Stimulated activated memory B cell treated with anti-CD40 and anti-IgM and Interleukin-4, amounts not matched to agents 10 μg/mL and 1 μg/mL and 100 μg/mL, for 72 hours (primary cell): ENCODE measurements at regions not wholly inside any gene's neighbourhood (a gene's known extent, or its start where the extent isn't known, plus 50 kb on each side); places are given as distances from the start of the nearest gene placed in this dataset.

Experiments
- ATAC-seq: fragments of 150-1000 bp; cut with Tn5 transposase; 2 replicates; pipeline ENCODE4 v1.10.0; 2021
- H3K27ac Mint-ChIP-seq: one replicate; pipeline ENCODE4 v1.8.0; 2022; ENCODE audit warnings: mild to moderate bottlenecking, mixed read lengths
- H3K27me3 Mint-ChIP-seq: one replicate; pipeline ENCODE4 v1.8.0; 2022; ENCODE audit warnings: mixed read lengths
- H3K36me3 Mint-ChIP-seq: one replicate; pipeline ENCODE4 v1.8.0; 2022; ENCODE audit warnings: mixed read lengths
- H3K4me1 Mint-ChIP-seq: one replicate; pipeline ENCODE4 v1.8.0; 2022; ENCODE audit warnings: mixed read lengths
- H3K4me3 Mint-ChIP-seq: one replicate; pipeline ENCODE4 v1.8.0; 2022; ENCODE audit warnings: mild to moderate bottlenecking, moderate library complexity, mixed read lengths
- H3K9me3 Mint-ChIP-seq: one replicate; pipeline ENCODE4 v1.8.0; 2022; ENCODE audit warnings: mixed read lengths

GRCh38 chr12:124420996-124421674 lies 126.2 kb downstream of the RFLNA start:
- ATAC-seq, result no peak
- H3K4me3 Mint-ChIP-seq, result no peak overlapping the region

GRCh38 chr12:124420041-124420995 lies 125.4 kb downstream of the RFLNA start:
- ATAC-seq, result no peak
- H3K27me3 Mint-ChIP-seq, result no peaks in the 10 kb centered on the region
- H3K4me1 Mint-ChIP-seq, result no peaks in the 10 kb centered on the region
- H3K9me3 Mint-ChIP-seq, result no peaks in the 10 kb centered on the region
- H3K4me3 Mint-ChIP-seq, result no peak overlapping the region
- no peak overlapping the region for H3K27ac Mint-ChIP-seq
- peaks cover 71% of the 10 kb centered on the region for H3K36me3 Mint-ChIP-seq

More at GRCh38 chr12:124420996-124421674, 126.2 kb downstream of the RFLNA start:
- Mint-ChIP-seq H3K27ac (no peak overlapping the region), H3K27me3 (no peaks in the 10 kb centered on the region), H3K4me1 (no peaks in the 10 kb centered on the region), H3K36me3 (peaks cover 73% of the 10 kb centered on the region), H3K9me3 (no peaks in the 10 kb centered on the region)

DNA sequence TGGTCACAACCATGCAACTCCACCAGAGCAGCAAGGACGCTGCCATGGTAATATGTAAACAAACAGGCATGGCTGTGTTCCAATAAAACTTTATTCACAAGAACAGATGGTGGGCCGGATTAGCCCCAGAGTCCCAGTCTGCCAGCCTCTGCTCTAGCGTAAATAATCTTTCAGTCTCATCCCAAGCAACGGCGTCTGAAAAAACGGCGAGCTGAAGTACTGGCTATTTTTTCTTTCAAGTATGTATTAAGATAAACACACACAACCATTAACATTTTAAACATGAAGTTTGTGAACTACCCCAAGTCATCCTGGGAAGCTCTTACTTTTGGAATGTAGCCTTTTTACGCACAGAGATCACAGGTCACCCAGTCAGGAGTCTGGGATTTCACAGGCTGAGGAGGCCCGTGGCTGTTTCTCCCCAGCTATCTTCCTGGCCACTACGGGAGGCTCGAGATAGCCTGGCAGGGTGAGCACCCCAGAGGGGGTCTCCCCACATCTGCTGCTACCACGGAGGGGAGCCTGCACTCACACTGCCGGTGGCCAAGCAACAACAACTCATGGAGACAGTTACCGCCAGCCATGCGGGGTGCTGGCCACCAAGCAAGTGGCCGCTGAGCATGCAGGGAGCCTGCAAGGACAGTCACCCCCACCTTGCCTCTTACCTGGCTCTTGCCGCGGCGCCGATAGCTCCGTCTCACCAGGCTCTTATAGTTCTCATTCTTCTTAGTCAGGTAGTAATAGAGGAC lies 124.6 kb downstream of the RFLNA start:
- Mint-ChIP-seq H3K27ac (no peak overlapping the region), H3K9me3 (no peaks in the 10 kb centered on the region), H3K4me1 (no peaks in the 10 kb centered on the region), H3K4me3 (no peak overlapping the region), H3K36me3 (peaks cover 66% of the 10 kb centered on the region), H3K27me3 (no peaks in the 10 kb centered on the region)
- no peak for ATAC-seq

GRCh38 chr12:124418791-124419190 lies 123.9 kb downstream of the RFLNA start:
- Mint-ChIP-seq H3K36me3 (peaks cover 64% of the 10 kb centered on the region), H3K9me3 (no peaks in the 10 kb centered on the region), H3K4me3 (no peak overlapping the region), H3K27me3 (no peaks in the 10 kb centered on the region), H3K4me1 (no peaks in the 10 kb centered on the region), H3K27ac (no peak overlapping the region)
- no peak for ATAC-seq

DNA sequence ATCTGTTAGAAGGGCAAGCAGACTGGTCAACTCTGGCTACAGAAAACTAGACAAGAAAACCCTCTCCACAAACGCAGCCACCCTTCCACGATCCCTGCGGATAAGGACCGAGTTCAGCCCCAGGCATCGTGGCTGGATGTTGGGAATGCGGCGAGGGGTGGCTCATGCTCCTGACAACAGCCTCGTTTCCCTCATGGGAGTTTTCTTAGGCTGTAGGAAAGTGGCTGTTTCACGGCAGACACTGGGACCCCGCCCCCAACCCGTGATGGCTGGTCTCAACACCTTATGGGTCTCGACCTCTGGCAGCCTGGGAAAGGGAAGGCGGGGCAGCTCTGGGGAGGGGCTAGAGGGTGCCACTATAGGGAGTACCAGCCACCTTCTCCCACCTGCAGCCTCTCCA lies 123.3 kb downstream of the RFLNA start:
- Mint-ChIP-seq H3K4me1 (no peaks in the 10 kb centered on the region), H3K27me3 (no peaks in the 10 kb centered on the region), H3K9me3 (no peaks in the 10 kb centered on the region), H3K36me3 (peaks cover 66% of the 10 kb centered on the region), H3K27ac (no peak overlapping the region), H3K4me3 (no peak overlapping the region)
- ATAC-seq, result no peak

DNA sequence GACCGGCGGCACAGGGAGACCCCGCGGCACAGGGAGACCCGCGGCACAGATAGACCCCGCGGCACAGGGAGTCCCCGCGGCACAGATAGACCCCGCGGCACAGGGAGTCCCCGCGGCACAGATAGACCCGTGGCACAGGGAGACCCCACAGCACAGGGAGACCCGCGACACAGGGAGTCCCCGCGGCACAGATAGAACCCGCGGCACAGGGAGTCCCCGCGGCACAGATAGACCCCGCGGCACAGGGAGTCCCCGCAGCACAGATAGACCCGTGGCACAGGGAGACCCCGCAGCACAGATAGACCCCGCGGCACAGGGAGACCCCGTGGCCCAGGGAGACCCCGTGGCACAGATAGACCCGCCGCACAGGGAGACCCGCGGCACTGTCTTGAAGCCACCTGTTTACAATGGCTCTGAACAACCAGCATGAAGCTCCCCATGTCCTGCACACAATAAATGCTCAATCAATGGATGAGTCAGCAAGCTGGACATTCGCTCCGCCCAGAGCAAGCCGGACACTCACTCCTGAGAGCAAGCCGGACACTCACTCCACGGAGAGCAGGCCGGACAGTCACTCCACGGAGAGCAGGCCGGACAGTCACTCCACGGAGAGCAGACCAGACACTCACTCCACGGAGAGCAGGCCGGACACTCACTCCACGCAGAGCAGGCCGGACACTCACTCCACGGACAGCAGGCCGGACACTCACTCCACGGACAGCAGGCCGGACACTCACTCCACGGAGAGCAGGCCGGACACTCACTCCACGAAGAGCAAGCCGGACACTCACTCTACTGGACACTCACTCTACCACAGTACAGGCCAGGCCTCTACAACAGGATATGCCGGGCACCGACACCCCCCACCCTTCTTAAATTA lies 121.9 kb downstream of the RFLNA start:
- Mint-ChIP-seq H3K27me3 (no peaks in the 10 kb centered on the region), H3K4me1 (no peaks in the 10 kb centered on the region), H3K27ac (no peak overlapping the region), H3K9me3 (no peaks in the 10 kb centered on the region), H3K4me3 (no peak overlapping the region), H3K36me3 (peaks cover 66% of the 10 kb centered on the region)
- ATAC-seq, result no peak

GRCh38 chr12:124415064-124415463 lies 120.2 kb downstream of the RFLNA start:
- no peak overlapping the region for H3K27ac Mint-ChIP-seq
- H3K4me1 Mint-ChIP-seq, result peaks cover 4% of the 10 kb centered on the region
- no peaks in the 10 kb centered on the region for H3K9me3 Mint-ChIP-seq
- peaks cover 64% of the 10 kb centered on the region for H3K36me3 Mint-ChIP-seq
- H3K27me3 Mint-ChIP-seq, result no peaks in the 10 kb centered on the region
- ATAC-seq, result no peak
- H3K4me3 Mint-ChIP-seq, result no peak overlapping the region

GRCh38 chr12:124413915-124414314 lies 119.0 kb downstream of the RFLNA start:
- no peak for ATAC-seq
- H3K27ac Mint-ChIP-seq, result no peak overlapping the region
- no peaks in the 10 kb centered on the region for H3K9me3 Mint-ChIP-seq
- peaks cover 64% of the 10 kb centered on the region for H3K36me3 Mint-ChIP-seq
- no peaks in the 10 kb centered on the region for H3K27me3 Mint-ChIP-seq
- peaks cover 6% of the 10 kb centered on the region for H3K4me1 Mint-ChIP-seq
- H3K4me3 Mint-ChIP-seq, result no peak overlapping the region

DNA sequence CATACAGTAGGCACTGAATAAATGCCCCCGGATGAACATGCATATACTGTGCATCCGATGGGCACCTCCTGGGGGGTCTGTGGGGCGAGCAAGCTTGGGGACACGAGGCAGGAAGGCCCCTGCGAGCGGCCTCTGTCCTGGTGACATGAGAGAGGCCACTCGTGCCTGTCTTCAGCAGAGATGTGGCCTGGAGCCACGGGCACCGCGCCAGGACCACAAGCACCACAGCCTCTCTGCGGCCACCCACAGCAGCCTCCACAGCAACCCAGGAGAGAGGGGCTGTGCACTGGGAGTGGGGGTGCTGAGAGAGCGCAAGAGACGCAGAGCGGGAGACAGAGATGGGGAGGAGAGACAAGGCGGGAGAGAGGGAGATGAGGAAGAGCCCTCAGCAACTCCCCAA lies 118.5 kb downstream of the RFLNA start:
- Mint-ChIP-seq H3K27me3 (no peaks in the 10 kb centered on the region), H3K4me1 (peaks cover 6% of the 10 kb centered on the region), H3K27ac (no peak overlapping the region), H3K4me3 (no peak overlapping the region), H3K36me3 (peaks cover 64% of the 10 kb centered on the region), H3K9me3 (no peaks in the 10 kb centered on the region)
- no peak for ATAC-seq

DNA sequence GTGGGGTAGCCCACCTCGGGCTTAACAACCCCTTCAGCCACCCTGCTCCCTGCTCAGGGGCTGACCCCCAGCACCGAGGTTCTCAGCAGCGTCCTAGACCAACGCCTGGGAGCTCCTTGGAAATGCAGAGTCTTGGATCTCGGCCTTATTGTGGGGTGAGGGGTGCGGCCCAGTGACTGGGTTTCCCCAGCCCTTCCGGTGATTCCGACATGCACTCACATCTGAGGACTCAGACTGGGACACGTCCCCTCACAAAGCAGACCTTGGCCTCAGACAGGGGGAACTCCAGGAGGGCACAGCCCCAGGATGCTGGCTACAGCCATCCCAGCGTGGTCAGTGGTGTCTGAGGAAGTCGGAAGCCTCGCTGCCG lies 117.7 kb downstream of the RFLNA start:
- Mint-ChIP-seq H3K4me3 (no peak overlapping the region), H3K27ac (no peak overlapping the region), H3K27me3 (no peaks in the 10 kb centered on the region), H3K4me1 (peaks cover 6% of the 10 kb centered on the region), H3K9me3 (no peaks in the 10 kb centered on the region), H3K36me3 (peaks cover 60% of the 10 kb centered on the region)
- no peak for ATAC-seq

DNA sequence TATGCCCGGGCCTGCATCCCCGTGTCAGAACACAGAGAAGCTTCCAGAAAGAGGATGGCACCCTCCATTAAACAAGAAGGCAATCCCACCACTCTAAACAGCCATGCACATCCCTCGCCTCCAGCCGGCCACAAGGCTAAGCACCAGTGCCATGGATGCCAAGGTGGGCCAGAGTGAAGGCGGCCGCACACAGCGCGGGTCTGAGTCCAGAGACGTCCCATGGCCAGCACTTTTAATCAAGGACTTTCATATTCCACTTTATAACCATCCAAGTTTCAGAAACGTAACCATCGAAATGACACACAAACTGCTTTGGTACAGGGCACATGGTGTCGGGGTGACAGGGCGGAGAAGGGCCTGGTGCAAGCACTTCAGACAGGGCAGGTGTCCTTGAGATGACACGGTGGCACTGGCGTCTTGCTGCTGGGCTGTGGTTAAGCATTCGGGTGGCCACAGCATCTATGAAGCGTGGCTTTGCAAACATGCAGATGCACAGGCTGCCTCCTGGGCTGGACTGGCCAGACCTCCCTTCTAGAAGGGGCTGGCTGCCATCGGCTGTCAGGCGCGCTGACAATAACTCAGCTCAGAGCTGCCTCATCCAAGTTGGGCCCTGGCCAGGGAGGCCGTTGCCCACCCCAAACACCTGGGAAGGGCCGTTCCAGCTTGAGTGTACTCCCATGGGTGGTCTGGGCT lies 117.2 kb downstream of the RFLNA start:
- Mint-ChIP-seq H3K4me1 (peaks cover 6% of the 10 kb centered on the region), H3K27ac (no peak overlapping the region), H3K36me3 (peaks cover 60% of the 10 kb centered on the region), H3K4me3 (no peak overlapping the region), H3K27me3 (no peaks in the 10 kb centered on the region), H3K9me3 (no peaks in the 10 kb centered on the region)
- no peak for ATAC-seq

DNA sequence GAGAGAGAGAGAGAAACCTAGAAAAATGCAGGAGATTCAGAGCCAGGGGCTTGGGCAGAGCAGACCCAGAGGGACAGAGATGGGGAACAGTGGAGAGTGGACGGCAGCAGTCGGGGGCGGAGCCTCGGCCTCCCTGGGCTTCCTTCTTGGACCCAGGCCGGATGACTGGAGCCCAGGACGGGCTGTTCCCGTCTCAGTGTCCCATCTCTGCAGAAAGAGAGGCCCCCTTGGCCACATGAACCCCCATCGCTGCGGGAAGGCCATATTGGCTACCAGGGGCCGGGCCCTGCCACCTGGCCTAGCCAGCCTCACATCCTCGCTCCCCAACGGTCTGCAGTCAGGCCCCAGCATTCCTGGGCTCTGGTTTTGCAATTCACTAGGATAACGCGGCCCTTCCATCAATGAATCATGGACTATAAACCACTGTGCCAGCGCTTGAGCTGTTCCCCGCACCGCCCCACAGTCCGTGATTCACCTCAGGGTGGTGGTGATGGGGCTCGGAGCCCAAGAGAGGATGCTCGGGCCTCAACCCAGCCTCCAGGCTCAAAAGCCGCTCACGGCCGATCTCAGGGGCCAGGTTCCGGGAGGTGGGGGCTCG lies 116.5 kb downstream of the RFLNA start:
- H3K9me3 Mint-ChIP-seq, result no peaks in the 10 kb centered on the region
- H3K4me3 Mint-ChIP-seq, result no peak overlapping the region
- H3K36me3 Mint-ChIP-seq, result peaks cover 63% of the 10 kb centered on the region
- no peaks in the 10 kb centered on the region for H3K27me3 Mint-ChIP-seq
- no peak overlapping the region for H3K27ac Mint-ChIP-seq
- peaks cover 6% of the 10 kb centered on the region for H3K4me1 Mint-ChIP-seq
- ATAC-seq, result no peak

DNA sequence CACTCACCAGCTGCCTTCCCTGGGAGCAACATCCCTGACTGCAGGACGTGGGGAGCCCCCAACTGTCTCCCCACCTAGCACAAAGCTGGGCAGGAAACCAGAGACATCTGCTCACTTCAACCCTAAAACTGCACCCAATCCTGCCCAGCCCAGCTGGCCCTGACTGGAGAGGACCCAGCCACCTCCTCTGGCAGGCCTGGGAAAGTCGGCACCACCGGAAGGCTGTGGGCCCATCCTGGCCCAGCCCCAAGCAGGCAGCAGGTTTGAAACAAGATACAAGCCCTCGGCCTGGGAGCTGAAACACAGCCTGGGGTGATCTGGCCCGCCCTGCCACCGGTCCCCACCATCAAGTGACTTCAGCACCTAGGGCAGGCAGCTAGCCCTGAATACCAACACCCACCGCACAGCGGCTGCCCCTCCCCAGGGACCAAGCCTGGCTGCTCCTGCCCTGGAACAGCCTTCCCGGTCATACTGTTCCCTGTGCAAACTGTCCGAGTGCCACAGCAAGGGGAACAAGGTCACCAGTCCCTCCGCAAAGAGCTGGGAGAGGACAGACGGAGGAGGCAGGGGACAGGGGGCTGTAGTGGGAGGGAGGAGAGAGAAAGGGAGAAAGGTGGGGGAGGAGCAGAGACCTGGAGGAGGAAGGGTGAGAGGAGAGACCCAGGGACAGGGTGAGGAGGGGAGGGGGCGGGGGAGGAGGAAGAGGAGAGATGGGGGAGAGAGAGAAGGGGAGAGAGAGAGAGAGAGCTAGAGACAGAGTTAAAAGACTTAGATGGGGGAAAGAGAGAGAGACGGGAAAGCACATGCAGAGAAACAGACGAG lies 115.7 kb downstream of the RFLNA start:
- Mint-ChIP-seq H3K4me3 (no peak overlapping the region), H3K27ac (no peak overlapping the region), H3K27me3 (no peaks in the 10 kb centered on the region), H3K36me3 (peaks cover 58% of the 10 kb centered on the region), H3K9me3 (no peaks in the 10 kb centered on the region), H3K4me1 (peaks cover 6% of the 10 kb centered on the region)
- ATAC-seq, result no peak
